22Rv1 (cell line): ENCODE measurements at regions not wholly inside any gene's neighbourhood (a gene's known extent, or its start where the extent isn't known, plus 50 kb on each side); places are given as distances from the start of the nearest gene placed in this dataset.

Experiments used
- ZFX ChIP-seq: fragments of 450-650 bp; IDR thresholded peaks from 2 replicates; pipeline ENCODE4 v1.6.1; 2017; ENCODE audit warnings: antibody characterized with exemption, borderline replicate concordance
- TF ChIP-seq, protein P1 (sequence below): fragments of 450-650 bp; IDR thresholded peaks from 2 replicates; pipeline ENCODE4 v1.5.1; 2017; ENCODE audit warnings: mild to moderate bottlenecking

DNA sequence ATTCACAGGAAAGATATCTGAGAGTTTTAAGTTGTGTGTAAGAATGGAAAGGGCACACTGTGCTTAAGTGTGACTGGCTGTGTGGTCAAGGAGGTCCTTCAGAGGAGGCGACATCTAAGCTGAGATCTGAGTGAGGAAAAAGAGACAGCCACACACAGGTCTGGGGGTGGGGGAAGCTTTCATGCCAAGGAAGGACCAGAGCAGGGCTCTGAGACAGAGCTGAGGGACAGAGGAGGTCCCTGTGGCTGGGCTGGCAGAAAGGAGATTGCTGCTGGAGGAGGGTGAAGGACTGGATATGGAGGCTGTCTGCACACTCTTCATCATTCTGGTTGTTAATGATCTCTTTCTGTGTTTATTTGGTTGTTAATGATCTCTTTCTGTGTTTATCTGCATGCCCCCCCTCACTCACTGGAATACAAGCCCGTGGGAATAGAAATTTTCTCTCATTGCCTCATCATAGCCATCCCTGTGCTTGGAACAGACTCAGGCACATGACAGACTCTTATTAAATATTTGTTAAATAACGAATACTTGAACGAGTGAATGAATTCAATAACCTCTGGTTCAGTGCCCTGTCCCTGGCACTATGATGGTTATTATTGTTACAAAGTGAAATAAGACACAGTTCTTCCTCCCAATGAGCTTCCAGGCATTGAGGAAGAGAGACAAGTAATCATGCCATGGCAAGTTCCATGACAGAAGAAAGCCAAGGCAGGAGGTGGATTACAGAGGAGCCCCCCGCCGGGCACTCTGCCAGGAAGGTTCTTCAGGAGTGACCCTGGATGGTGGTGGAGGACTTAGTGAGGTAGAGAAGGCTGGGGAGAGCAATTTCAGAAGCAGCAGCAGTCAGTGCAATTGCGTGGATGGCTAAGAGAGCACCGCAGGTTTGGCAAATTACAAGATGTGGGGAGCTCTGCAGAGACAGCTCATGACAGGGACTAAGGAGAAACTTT is 399.4 kb upstream of the HS6ST1 start:
- TF ChIP-seq, protein P1, sequence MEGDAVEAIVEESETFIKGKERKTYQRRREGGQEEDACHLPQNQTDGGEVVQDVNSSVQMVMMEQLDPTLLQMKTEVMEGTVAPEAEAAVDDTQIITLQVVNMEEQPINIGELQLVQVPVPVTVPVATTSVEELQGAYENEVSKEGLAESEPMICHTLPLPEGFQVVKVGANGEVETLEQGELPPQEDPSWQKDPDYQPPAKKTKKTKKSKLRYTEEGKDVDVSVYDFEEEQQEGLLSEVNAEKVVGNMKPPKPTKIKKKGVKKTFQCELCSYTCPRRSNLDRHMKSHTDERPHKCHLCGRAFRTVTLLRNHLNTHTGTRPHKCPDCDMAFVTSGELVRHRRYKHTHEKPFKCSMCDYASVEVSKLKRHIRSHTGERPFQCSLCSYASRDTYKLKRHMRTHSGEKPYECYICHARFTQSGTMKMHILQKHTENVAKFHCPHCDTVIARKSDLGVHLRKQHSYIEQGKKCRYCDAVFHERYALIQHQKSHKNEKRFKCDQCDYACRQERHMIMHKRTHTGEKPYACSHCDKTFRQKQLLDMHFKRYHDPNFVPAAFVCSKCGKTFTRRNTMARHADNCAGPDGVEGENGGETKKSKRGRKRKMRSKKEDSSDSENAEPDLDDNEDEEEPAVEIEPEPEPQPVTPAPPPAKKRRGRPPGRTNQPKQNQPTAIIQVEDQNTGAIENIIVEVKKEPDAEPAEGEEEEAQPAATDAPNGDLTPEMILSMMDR, result no peak
- TF ChIP-seq ZFX, result no peak
